ENCODE measurements at regions not wholly inside any gene's neighbourhood (a gene's known extent, or its start where the extent isn't known, plus 50 kb on each side); places are given as distances from the start of the nearest gene placed in this dataset.

- no peak for TF ChIP-seq CHD7 (IDR thresholded peaks at IDR 0.05; ENCODE audit: insufficient replicate concordance, low read length)
- no peak for TF ChIP-seq TAF7 (optimal IDR thresholded peaks at IDR 0.05; ENCODE audit: borderline replicate concordance, low read depth, low read length)
- no peak for TF ChIP-seq GABPA (IDR thresholded peaks at IDR 0.05; ENCODE audit: borderline replicate concordance, insufficient read depth, low read length)
- no peak for TF ChIP-seq EGR1 (IDR thresholded peaks at IDR 0.05; ENCODE audit: borderline replicate concordance, low read depth, low read length)
- TF ChIP-seq SRF (IDR thresholded peaks at IDR 0.05; ENCODE audit: low read depth, low read length): no peak
- no peak for TF ChIP-seq SUZ12 (IDR thresholded peaks at IDR 0.05; ENCODE audit: low read length)
- TF ChIP-seq ZNF274 (IDR thresholded peaks at IDR 0.05; ENCODE audit: borderline replicate concordance, extremely low read depth, low read length): no peak
Measured at GRCh38 chr16:47852991-47853390, 302.8 kb downstream of the ABCC12 start (continued).
